ENCODE measurements at regions not wholly inside any gene's neighbourhood (a gene's known extent, or its start where the extent isn't known, plus 50 kb on each side); places are given as distances from the start of the nearest gene placed in this dataset.

DNA sequence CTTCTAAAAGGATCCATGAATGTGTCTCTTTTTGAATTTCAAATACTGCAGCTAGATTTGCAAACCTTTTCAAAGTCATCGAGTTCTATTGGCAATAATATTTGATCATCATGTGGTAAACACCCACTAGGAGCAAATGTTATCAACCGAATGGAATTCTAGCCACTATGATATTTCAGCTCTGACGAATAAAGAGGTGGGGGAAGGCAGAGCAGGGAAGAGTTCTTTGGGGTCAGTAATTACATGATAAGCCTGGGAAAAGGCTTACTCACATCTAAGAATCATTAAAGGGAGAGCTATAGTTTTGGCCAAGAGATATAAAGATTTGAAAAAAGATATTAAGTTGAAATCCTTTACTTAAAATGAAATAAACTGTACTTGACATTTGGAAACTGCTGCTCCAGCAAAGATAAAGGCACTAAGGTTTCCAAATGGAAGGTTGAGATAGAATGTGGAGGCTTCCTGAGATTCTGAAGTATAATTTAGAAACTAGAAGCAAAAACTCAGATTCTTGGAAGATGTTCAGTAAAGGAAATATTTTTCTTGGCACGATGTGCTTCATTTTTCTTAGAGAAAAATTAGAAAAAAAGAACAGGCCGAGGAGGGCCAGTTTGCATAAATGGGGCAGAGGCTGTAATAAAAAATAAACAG lies 104.7 kb upstream of the ARHGAP28 start:
- ChIA-PET CTCF (no interaction called here), RAD21 (ENCODE audit: low non-redundant PET in 1 of 2, low total read pairs in 2 of 2, uncharacterized antibody in 2 of 2, unreplicated experiment in 2 of 2) (no interaction called here), POLR2A (no interaction called here)
- no peak for TF ChIP-seq RAD21 (IDR thresholded peaks at IDR 0.05; ENCODE audit: low read depth)
- TF ChIP-seq ZFX (IDR thresholded peaks at IDR 0.05): no peak
- no peak overlapping the region for H3K9ac ChIP-seq (ENCODE audit: low read length)
- no peak overlapping the region for H2AFZ ChIP-seq (ENCODE audit: low read depth, low read length, poor library complexity, severe bottlenecking)
- BruUV-seq (replicated peaks): no TSS peak
- H3K27ac ChIP-seq (ENCODE audit: low read depth, low read length): no peak overlapping the region
- no peak overlapping the region for H3K4me2 ChIP-seq (ENCODE audit: low read length)
- no peak for ATAC-seq
- intact Hi-C loops (cut with micrococcal nuclease): no loop called here
- H4K20me1 ChIP-seq (ENCODE audit: insufficient read depth): no peaks in the 10 kb centered on the region
- no peaks in the 10 kb centered on the region for H3K36me3 ChIP-seq (ENCODE audit: control insufficient read depth in 1 of 2, insufficient read depth in 2 of 2, low read length in 2 of 2)
- no peaks in the 10 kb centered on the region for H3K9me2 ChIP-seq (ENCODE audit: insufficient read depth)
- H3K4me3 ChIP-seq (replicated peaks in 1 of 2; ENCODE audit: low read depth in 1 of 2, low read length in 2 of 2): no peak overlapping the region
- peaks cover 6 to 26% of the 10 kb centered on the region in 2 experiments; a peak in 2 of 4 replicates for H3K9me3 ChIP-seq (ENCODE audit: control insufficient read depth in 1 of 2, insufficient read depth in 1 of 2, low read depth in 1 of 2, low read length in 2 of 2)
- H3K4me1 ChIP-seq (ENCODE audit: control insufficient read depth in 1 of 2, insufficient read depth in 2 of 2, low read length in 2 of 2): no peaks in the 10 kb centered on the region
- no peaks in the 10 kb centered on the region for H3K79me2 ChIP-seq (ENCODE audit: insufficient read depth, low read length)
- H3K27me3 ChIP-seq (ENCODE audit: insufficient read depth, low read length): no peaks in the 10 kb centered on the region
- DNase-seq (ENCODE audit: low read depth, low spot score): no peak

DNA sequence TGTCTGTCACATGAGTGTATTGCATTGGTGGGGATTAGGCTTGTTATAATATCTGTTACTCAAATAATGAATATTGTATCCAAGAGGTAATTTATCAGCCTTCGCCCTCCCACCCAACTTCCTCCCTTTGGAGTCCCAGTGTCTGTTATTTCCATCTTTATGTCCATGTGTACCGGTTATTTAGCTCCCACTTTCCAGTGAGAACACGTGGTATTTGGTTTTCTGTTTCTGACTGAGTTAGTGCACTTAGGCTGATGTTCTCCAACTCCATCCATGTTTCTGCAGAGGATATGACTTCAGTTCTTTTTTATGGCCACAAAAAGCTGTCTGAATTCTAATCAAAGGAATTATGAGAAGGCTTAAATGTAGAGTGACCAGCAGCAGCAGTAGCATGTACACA lies 104.0 kb upstream of the ARHGAP28 start:
- Histone ChIP-seq H3K9me3 (ENCODE audit: control insufficient read depth in 1 of 2, insufficient read depth in 1 of 2, low read depth in 1 of 2, low read length in 2 of 2) (peaks cover 6 to 26% of the 10 kb centered on the region in 2 experiments; a peak in 2 of 4 replicates), H3K4me3 (replicated peaks in 1 of 2; ENCODE audit: low read depth in 1 of 2, low read length in 2 of 2) (no peak overlapping the region), H3K4me1 (ENCODE audit: control insufficient read depth in 1 of 2, insufficient read depth in 2 of 2, low read length in 2 of 2) (no peaks in the 10 kb centered on the region), H4K20me1 (ENCODE audit: insufficient read depth) (no peaks in the 10 kb centered on the region), H3K36me3 (ENCODE audit: control insufficient read depth in 1 of 2, insufficient read depth in 2 of 2, low read length in 2 of 2) (no peaks in the 10 kb centered on the region), H3K27me3 (ENCODE audit: insufficient read depth, low read length) (no peaks in the 10 kb centered on the region), H3K4me2 (ENCODE audit: low read length) (no peak overlapping the region), H3K27ac (ENCODE audit: low read depth, low read length) (no peak overlapping the region), H3K79me2 (ENCODE audit: insufficient read depth, low read length) (no peaks in the 10 kb centered on the region), H2AFZ (ENCODE audit: low read depth, low read length, poor library complexity, severe bottlenecking) (no peak overlapping the region), H3K9ac (ENCODE audit: low read length) (no peak overlapping the region), H3K9me2 (ENCODE audit: insufficient read depth) (no peaks in the 10 kb centered on the region)
- ChIA-PET CTCF (no interaction called here), RAD21 (ENCODE audit: low non-redundant PET in 1 of 2, low total read pairs in 2 of 2, uncharacterized antibody in 2 of 2, unreplicated experiment in 2 of 2) (no interaction called here), POLR2A (no interaction called here)
- ATAC-seq (no peak), DNase-seq (ENCODE audit: low read depth, low spot score) (no peak)
- intact Hi-C loops (cut with micrococcal nuclease): no loop called here
- BruUV-seq (replicated peaks): no TSS peak
- TF ChIP-seq JUND (IDR thresholded peaks at IDR 0.05): no peak
- no peak for TF ChIP-seq ELF1 (IDR thresholded peaks at IDR 0.05; ENCODE audit: borderline replicate concordance, low read depth)
- TF ChIP-seq SIN3A (IDR thresholded peaks at IDR 0.05; ENCODE audit: low read depth): no peak
- no peak for TF ChIP-seq SRF (IDR thresholded peaks at IDR 0.05; ENCODE audit: low read depth)
- TF ChIP-seq FOSL1 (IDR thresholded peaks at IDR 0.05; ENCODE audit: low read depth): no peak
- no peak for TF ChIP-seq SP1 (IDR thresholded peaks at IDR 0.05; ENCODE audit: low read depth)
- TF ChIP-seq YY1 (IDR thresholded peaks at IDR 0.05; ENCODE audit: extremely low read depth, insufficient replicate concordance, low read depth, low read length): no peak
- TF ChIP-seq, protein P1, sequence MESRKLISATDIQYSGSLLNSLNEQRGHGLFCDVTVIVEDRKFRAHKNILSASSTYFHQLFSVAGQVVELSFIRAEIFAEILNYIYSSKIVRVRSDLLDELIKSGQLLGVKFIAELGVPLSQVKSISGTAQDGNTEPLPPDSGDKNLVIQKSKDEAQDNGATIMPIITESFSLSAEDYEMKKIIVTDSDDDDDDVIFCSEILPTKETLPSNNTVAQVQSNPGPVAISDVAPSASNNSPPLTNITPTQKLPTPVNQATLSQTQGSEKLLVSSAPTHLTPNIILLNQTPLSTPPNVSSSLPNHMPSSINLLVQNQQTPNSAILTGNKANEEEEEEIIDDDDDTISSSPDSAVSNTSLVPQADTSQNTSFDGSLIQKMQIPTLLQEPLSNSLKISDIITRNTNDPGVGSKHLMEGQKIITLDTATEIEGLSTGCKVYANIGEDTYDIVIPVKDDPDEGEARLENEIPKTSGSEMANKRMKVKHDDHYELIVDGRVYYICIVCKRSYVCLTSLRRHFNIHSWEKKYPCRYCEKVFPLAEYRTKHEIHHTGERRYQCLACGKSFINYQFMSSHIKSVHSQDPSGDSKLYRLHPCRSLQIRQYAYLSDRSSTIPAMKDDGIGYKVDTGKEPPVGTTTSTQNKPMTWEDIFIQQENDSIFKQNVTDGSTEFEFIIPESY (IDR thresholded peaks at IDR 0.05; ENCODE audit: extremely low read depth, insufficient replicate concordance, low read length): no peak
- TF ChIP-seq, protein P2, sequence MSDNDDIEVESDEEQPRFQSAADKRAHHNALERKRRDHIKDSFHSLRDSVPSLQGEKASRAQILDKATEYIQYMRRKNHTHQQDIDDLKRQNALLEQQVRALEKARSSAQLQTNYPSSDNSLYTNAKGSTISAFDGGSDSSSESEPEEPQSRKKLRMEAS (IDR thresholded peaks at IDR 0.05): no peak
- TF ChIP-seq POLR2A (IDR thresholded peaks at IDR 0.05; ENCODE audit: borderline replicate concordance, extremely low read depth, insufficient read depth, insufficient read length): no peak
- TF ChIP-seq, protein P3, sequence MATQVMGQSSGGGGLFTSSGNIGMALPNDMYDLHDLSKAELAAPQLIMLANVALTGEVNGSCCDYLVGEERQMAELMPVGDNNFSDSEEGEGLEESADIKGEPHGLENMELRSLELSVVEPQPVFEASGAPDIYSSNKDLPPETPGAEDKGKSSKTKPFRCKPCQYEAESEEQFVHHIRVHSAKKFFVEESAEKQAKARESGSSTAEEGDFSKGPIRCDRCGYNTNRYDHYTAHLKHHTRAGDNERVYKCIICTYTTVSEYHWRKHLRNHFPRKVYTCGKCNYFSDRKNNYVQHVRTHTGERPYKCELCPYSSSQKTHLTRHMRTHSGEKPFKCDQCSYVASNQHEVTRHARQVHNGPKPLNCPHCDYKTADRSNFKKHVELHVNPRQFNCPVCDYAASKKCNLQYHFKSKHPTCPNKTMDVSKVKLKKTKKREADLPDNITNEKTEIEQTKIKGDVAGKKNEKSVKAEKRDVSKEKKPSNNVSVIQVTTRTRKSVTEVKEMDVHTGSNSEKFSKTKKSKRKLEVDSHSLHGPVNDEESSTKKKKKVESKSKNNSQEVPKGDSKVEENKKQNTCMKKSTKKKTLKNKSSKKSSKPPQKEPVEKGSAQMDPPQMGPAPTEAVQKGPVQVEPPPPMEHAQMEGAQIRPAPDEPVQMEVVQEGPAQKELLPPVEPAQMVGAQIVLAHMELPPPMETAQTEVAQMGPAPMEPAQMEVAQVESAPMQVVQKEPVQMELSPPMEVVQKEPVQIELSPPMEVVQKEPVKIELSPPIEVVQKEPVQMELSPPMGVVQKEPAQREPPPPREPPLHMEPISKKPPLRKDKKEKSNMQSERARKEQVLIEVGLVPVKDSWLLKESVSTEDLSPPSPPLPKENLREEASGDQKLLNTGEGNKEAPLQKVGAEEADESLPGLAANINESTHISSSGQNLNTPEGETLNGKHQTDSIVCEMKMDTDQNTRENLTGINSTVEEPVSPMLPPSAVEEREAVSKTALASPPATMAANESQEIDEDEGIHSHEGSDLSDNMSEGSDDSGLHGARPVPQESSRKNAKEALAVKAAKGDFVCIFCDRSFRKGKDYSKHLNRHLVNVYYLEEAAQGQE (IDR thresholded peaks at IDR 0.05; ENCODE audit: low read depth): no peak
- no peak for TF ChIP-seq CEBPB (IDR thresholded peaks at IDR 0.05; ENCODE audit: low read depth)
